GM18505 (cell line): ENCODE measurements at regions not wholly inside any gene's neighbourhood (a gene's known extent, or its start where the extent isn't known, plus 50 kb on each side); places are given as distances from the start of the nearest gene placed in this dataset.

ENCODE experiments used
- ATAC-seq: cut with Tn5 transposase; IDR thresholded peaks from one replicate; pipeline ENCODE4 v1.9.1; 2021; ENCODE audit not compliant: unreplicated experiment
- POLR2A ChIP-seq: IDR thresholded peaks from 4 replicates; pipeline ENCODE4 v1.6.1; 2011; ENCODE audit warnings: borderline replicate concordance; ENCODE audit not compliant: insufficient read depth, insufficient read length; ENCODE audit errors: extremely low read depth

DNA sequence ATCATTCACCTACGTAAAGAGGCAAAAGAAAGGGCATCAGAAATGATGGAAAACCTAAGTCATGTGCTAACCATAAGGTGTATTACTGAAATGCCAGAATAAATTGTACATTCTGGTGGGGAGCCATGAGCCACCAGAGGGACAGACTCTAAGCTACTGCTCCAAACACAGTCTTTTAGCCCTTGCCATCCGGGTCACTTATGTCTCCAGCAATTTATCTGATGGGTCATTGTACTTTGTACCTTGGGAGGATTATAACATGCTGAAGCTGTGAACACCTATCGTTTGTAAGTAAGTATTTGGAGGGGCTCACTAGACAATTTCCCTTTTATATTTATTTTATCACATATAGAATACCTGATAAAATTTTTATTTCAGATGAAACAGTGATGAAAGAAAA lies 495.1 kb downstream of the KIF4B start:
- no peak for TF ChIP-seq POLR2A
- ATAC-seq: no peak

DNA sequence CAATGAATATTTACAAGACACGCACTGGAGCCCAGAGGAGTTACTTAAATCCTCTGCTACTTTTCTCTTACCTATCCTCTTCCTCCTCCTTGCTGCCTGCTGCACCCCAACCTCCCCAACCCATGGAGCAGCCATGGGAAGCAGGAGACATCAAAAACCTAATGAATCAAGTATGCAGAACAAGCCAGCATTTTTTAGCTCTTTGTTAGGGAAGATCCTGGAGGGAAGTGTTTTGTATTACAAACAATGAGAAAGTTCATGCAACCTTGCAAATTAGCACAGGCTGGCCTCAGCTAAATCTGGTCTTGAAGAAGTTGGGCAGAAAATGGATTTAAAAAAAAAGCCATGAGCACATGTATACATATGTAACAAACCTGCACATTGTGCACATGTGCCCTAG lies 498.8 kb downstream of the KIF4B start:
- no peak for TF ChIP-seq POLR2A

DNA sequence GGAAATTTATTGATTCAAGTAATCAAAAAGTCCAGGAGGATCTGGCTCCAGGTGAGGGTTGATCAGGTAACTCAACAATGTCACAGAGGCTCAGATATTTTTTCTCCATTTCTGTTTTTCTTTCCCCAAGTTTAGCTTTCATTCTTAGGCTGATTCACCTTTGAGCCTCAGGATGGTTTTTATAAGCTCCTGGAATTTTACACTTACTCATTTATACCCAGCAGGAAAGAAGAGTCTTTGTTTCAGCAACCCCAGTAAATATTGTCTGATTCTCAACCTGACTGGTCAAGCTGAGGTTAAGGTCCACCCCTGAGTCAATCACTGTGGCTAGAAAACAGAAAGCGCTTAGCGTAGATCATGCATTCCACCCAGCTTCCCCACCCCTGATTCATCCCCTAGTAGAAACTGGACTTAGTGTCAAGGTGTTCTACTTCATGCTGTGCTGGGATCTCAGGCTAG lies 500.6 kb downstream of the KIF4B start:
- no peak for TF ChIP-seq POLR2A
- no peak for ATAC-seq

More for the DNA sequence above, 498.8 kb downstream of the KIF4B start:
- no peak for ATAC-seq

GRCh38 chr5:155522540-155522939 lies 509.0 kb downstream of the KIF4B start:
- no peak for TF ChIP-seq POLR2A
- no peak for ATAC-seq

- TF ChIP-seq POLR2A: no peak
- no peak for ATAC-seq
Measured at GRCh38 chr5:155529362-155529761, 515.8 kb downstream of the KIF4B start.

DNA sequence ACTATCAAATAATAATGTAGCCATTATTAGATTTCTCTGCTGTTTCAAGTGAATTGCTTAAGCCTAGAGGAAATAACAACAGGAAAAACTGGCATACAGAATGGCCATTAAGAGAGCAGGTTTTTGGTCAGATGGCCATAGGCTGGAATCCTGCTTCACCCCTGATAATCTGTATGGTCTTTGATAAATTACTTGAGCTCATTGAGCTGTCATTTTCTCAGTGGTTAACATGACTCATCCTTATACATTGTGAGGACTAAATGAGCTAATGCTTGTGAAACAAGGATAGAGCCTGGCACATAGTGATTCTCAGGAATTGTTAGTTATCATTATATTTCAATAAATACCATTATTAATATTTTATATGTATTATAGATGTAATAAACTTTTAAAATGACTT lies 516.5 kb downstream of the KIF4B start:
- no peak for TF ChIP-seq POLR2A
- ATAC-seq: no peak

DNA sequence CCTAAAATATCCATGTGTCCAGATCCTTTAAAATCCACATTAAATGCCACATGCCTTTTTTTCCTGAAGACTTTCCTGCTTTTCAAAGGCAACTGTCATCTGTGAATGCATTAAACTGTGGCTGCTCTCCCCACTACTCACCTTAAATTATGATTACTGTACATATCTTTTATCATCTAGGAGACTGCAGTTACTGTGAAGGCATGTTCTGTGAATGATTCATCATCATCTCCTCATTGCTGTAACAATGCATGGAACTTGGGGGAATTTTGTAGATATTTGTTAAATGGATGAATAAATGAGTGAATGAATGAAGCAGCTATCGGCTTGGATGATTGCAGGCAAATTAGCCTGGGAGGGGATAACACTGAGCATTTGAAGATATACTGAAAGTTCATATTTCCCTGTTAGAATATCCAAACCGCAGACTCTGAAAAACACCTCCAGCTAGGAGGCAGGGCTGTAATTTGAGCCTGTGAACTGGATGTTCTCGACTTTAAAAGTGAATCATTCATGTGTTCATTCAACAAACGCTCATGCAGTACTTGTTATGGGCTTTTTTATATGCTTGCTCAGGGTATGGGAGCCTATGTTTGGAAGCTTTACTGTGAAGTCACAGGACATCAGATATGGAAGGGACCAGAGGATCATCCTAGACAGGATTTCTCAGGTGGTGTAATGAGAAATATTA lies 519.2 kb downstream of the KIF4B start:
- no peak for ATAC-seq
- no peak for TF ChIP-seq POLR2A

DNA sequence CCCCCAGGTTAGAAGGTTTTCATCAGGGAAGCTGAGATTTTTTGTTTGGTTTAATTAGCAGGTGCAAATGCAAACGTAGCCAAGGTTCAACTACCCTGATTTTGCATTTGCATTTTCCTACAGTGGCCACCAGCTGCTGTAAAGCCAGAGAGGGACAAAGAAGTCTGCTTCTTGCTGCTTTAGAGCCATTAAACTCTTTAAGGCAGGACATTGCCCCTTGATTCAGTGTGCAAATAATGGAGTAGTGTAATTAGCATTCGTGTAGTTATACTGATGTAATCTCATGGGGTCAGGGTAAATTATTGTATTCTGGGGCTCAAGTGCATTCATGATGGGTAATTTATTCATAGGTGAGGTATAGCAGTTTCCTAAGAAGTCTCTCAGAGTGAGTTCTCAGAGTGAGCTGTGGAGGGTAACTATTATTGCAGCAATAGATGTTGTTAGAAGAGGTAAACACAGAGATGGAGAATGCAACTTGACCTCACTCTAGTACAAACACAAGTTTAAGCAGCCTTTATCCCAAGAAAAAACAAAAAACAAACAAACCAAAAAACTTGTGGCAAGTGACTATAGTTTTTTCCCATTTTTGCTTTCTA lies 526.5 kb downstream of the KIF4B start:
- TF ChIP-seq POLR2A: no peak
- ATAC-seq: no peak

DNA sequence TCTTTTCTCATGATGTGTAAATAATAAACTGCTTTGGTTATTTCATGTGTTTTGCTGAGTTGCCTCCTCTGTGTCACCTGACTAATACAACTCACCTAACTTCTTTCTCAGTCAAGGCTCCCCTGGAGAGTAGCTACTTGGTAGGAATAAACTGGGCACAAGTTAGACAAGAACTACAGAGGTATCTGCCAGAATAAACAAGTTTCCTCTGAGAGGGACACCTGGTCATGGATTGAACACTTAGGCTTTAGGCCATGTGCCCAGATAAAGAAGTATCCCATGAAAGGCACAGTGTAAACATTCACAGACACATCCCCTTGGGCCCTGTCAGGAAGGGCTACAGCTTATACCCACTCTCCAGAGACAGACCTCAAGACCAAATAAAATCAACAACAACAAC lies 532.5 kb downstream of the KIF4B start:
- TF ChIP-seq POLR2A: no peak

GRCh38 chr5:155554500-155554899 lies 540.9 kb downstream of the KIF4B start:
- ATAC-seq: no peak
- TF ChIP-seq POLR2A: no peak

More for the DNA sequence above, 532.5 kb downstream of the KIF4B start:
- no peak for ATAC-seq

- TF ChIP-seq POLR2A: no peak
- ATAC-seq: no peak
Measured at GRCh38 chr5:155556222-155556621, 542.7 kb downstream of the KIF4B start.

DNA sequence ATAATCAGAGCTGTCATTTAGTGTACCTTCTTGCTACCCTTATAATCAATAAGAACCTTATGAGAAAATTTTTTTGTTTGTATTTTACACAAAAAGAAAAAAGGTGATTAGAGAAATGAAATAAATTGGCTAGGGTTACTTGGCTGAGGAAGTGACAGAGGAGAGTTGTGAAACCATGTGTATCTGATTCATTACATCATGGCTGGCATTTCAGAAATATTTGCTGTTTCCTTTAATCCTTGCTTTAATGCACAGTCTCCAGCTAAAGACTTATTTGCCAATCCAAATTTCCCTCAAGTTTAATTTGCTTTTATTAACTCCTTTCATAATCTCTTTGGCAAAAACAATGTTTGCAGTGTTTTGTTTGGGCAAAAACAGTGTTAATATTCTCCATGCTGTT lies 543.1 kb downstream of the KIF4B start:
- ATAC-seq: no peak
- no peak for TF ChIP-seq POLR2A

DNA sequence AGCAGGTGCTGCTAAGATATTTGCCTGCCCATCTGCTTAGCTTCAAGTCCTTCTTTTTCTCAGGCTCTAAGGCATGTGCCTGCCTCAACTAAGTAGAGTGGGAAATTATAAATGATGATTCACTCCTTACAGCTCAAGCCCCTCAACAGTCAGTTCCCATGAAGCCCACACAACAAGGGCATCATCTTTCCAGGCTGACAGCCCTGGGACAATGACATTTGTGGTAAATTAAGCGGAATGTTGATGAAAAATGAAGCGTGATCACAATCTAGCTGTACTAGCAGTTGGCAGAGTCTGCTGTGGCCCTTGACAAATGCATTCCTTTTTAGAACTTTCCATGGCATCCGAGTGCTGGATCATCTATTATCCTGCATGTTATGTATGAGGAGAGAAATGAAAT lies 548.6 kb downstream of the KIF4B start:
- no peak for ATAC-seq

DNA sequence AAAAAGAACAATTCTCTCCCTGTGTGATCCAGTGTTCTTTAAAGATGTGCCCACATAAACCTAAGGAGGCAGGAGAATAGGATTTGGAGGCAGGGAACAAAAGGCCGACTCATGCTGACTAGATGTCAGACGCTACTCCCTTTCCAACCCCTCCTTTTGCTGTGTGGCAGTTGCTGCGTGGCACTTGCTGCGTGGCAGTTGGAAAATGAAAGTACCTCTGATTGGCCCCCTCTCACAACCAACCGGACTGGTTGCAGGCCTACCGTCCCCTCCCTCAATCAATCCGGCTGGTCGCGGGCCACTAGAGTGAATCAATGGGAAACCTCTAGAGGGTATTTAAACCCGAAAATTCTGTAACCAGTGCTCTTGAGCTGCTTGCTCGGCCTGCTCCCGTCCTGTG lies 551.0 kb downstream of the KIF4B start:
- no peak for ATAC-seq
- TF ChIP-seq POLR2A: no peak

More for the DNA sequence above, 548.6 kb downstream of the KIF4B start:
- no peak for TF ChIP-seq POLR2A
